Ascending aorta (tissue), 2 donors: ENCODE measurements at regions not wholly inside any gene's neighbourhood (a gene's known extent, or its start where the extent isn't known, plus 50 kb on each side); places are given as distances from the start of the nearest gene placed in this dataset.

Experiments used
- DNase-seq, 2 donors: peaks; one replicate each; pipeline ENCODE4 v3.0.0-alpha.2; 2019; ENCODE audit warnings: low spot score in 2 of 2
- H3K27ac ChIP-seq, 2 donors: fragments of 200-600 bp; sonication (generic); one replicate each; pipeline ENCODE4 v1.5.1; 2016 to 2017; ENCODE audit warnings: mild to moderate bottlenecking in 1 of 2
- H3K27me3 ChIP-seq: fragments of 200-600 bp; sonication (generic); one replicate; pipeline ENCODE4 v1.5.1; 2017
- H3K36me3 ChIP-seq, 2 donors: fragments of 200-600 bp; sonication (generic); one replicate each; pipeline ENCODE4 v1.5.1; 2016
- H3K4me1 ChIP-seq, 2 donors: fragments of 200-600 bp; sonication (generic); one replicate each; pipeline ENCODE4 v1.5.1; 2016 to 2017; ENCODE audit warnings: mild to moderate bottlenecking in 1 of 2
- H3K4me3 ChIP-seq, 2 donors: fragments of 200-600 bp; sonication (generic); one replicate each; pipeline ENCODE4 v1.5.1; 2016 to 2017; ENCODE audit warnings: mild to moderate bottlenecking in 1 of 2
- H3K9me3 ChIP-seq, 2 donors: fragments of 200-600 bp; sonication (generic); one replicate each; pipeline ENCODE4 v1.5.1; 2016
- intact Hi-C: fragments of 100-400 bp; cut with DNase I; formaldehyde crosslinking; loops from one replicate; pipeline ENCODE4 v1.15.1; 2023
- TF ChIP-seq, protein P1 (sequence below), 3 experiments: fragments of 200-600 bp in 2 of 3; fragments of 450-650 bp in 1 of 3; sonication (generic) in 2 of 3; IDR thresholded peaks; one replicate each; pipeline ENCODE4 v1.5.1; 2016 to 2019; ENCODE audit warnings: antibody characterized with exemption in 3 of 3, mild to moderate bottlenecking in 1 of 3, moderate library complexity in 1 of 3

DNA sequence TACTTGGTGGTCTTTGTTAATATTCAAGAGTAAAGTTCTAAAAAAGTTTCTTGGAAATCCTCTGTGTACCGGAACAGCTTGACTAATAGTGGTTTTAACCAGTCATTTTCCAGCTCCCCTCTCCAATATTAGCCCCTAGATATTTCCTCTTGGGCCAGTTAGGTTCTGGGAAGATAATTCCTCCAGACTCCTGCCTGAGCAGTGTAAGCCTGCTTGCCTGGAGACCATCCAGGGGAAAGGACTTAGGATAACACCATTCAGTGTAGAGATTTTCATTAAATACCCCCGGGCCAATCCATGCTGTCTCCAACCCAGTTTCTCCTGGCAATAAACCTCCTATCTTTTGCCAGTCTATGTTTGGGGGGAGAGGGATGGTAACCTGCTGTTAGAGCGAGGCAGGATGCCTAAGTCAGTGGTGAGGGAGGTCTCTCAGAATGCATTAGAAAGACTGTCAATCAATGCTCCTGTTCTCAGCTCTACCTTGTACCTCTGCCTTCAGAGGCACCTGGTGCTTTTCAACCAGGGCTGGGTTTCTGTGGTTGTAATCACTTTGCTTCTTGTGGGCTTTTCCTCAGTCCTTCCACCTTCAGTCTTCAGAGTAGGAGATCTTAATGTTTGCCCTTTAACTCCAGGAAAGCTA, 186.4 kb downstream of the RNF152 start:
- Histone ChIP-seq H3K27me3 (no peaks in the 10 kb centered on the region), H3K4me1 (peaks cover 5 to 13% of the 10 kb centered on the region in 2 donors), H3K36me3 (no peaks in the 10 kb centered on the region), H3K4me3 (no peak overlapping the region), H3K9me3 (peaks cover 0 to 3% of the 10 kb centered on the region in 2 donors), H3K27ac (no peak overlapping the region)
- no peak for DNase-seq
- TF ChIP-seq, protein P1, sequence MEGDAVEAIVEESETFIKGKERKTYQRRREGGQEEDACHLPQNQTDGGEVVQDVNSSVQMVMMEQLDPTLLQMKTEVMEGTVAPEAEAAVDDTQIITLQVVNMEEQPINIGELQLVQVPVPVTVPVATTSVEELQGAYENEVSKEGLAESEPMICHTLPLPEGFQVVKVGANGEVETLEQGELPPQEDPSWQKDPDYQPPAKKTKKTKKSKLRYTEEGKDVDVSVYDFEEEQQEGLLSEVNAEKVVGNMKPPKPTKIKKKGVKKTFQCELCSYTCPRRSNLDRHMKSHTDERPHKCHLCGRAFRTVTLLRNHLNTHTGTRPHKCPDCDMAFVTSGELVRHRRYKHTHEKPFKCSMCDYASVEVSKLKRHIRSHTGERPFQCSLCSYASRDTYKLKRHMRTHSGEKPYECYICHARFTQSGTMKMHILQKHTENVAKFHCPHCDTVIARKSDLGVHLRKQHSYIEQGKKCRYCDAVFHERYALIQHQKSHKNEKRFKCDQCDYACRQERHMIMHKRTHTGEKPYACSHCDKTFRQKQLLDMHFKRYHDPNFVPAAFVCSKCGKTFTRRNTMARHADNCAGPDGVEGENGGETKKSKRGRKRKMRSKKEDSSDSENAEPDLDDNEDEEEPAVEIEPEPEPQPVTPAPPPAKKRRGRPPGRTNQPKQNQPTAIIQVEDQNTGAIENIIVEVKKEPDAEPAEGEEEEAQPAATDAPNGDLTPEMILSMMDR (IDR thresholded peaks at IDR 0.05), result no peak
- intact Hi-C loops, result no loop called here

DNA sequence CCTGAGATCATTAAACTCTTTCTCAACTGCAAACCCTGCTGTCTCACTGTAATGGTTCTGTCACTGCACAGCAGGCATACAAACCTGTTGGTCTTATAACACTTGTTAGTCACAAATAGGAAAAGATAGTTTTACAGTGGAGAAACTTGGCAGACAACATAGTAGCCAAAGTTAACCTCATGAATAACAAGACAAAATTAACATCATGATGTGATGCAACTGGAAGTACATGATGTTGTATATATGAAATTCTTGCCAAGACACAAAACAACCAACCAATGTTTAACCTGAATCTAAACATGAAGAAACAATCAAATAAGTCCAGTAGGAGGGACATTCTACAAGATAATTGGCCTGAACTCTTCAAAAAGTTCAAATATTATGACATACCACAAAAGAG, 189.3 kb downstream of the RNF152 start:
- peak overlapping the region; percentile 67 to 83 for H3K27ac ChIP-seq
- H3K9me3 ChIP-seq, result no peaks in the 10 kb centered on the region
- intact Hi-C loops, result loop anchor here (2.0 kb wide), 1 partner anchor 29 kb away; no protein-coding TSS in a partner anchor
- H3K4me3 ChIP-seq, result no peak overlapping the region
- H3K36me3 ChIP-seq, result no peaks in the 10 kb centered on the region
- TF ChIP-seq, protein P1 (IDR thresholded peaks at IDR 0.05), result no peak
- no peaks in the 10 kb centered on the region for H3K27me3 ChIP-seq
- DNase-seq, result no peak
- peaks cover 5 to 13% of the 10 kb centered on the region in 2 donors for H3K4me1 ChIP-seq

DNA sequence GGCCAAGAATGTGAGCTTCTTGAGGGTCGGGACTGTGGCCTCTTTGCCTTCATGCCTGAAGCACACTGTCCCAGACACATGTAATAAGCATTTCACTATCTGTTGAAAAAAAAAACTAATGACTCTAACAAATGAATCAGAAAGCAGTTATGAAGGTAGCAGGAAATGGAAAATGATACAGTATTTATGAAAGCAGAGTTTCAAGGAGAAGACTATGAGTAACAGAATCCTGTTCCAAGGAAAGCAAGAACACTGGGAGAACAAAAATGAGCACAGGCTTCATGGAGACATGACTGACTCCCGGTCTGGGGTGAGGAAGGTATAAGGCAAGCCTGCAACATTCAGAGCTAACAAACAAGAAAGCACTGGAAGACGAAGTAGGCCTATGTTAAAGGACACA, 190.8 kb downstream of the RNF152 start:
- intact Hi-C loops, result loop anchor here (2.0 kb wide), 1 partner anchor 31 kb away; no protein-coding TSS in a partner anchor

DNA sequence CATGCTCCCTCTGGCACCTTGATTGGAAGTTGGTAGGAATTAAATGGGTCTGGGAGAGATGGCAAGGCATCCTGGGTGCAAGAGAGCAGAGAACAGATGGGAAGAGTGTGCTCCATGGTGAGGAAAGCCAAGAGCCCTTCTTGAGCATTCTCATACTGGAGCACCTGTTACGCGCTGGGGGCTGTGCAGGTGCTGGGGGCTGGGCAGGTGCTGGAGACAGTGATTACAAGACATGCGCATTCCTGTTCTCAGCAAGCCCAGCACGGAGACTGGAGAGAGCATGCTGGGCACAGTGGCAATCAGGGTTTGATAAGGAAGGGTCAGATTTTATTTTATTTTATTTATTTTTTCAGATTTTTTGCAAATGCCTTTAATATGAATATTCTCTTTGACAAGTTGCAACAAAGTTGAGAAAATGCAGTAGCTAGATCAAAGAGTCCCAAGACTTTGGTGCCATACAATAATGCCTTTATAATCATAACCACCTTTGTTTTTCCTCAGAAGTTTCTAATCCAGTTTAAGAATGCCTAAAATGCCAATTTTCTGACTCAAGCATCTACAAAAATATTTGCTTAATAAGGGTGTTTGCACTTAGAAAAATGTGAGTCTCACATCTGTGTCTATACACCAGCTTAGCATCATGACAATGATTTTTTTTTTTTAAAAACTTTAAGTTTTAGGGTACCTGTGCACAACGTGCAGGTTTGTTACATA, 193.3 kb downstream of the RNF152 start:
- H3K27me3 ChIP-seq, result no peaks in the 10 kb centered on the region
- H3K4me3 ChIP-seq, result no peak overlapping the region
- peaks cover 0 to 7% of the 10 kb centered on the region in 2 donors for H3K9me3 ChIP-seq
- TF ChIP-seq, protein P1 (IDR thresholded peaks at IDR 0.05), result no peak
- intact Hi-C loops, result no loop called here
- DNase-seq, result no peak
- H3K36me3 ChIP-seq, result no peaks in the 10 kb centered on the region
- H3K4me1 ChIP-seq, result peaks cover 5 to 13% of the 10 kb centered on the region in 2 donors
- no peak overlapping the region for H3K27ac ChIP-seq

More for the DNA sequence above, 190.8 kb downstream of the RNF152 start:
- TF ChIP-seq, protein P1 (IDR thresholded peaks at IDR 0.05), result no peak
- Histone ChIP-seq H3K4me3 (no peak overlapping the region), H3K27me3 (no peaks in the 10 kb centered on the region), H3K36me3 (no peaks in the 10 kb centered on the region), H3K4me1 (peaks cover 5 to 13% of the 10 kb centered on the region in 2 donors), H3K27ac (peak overlapping the region; percentile 67 to 83), H3K9me3 (no peaks in the 10 kb centered on the region)
- DNase-seq, result peak in 1 of 2 donors; percentile 72

DNA sequence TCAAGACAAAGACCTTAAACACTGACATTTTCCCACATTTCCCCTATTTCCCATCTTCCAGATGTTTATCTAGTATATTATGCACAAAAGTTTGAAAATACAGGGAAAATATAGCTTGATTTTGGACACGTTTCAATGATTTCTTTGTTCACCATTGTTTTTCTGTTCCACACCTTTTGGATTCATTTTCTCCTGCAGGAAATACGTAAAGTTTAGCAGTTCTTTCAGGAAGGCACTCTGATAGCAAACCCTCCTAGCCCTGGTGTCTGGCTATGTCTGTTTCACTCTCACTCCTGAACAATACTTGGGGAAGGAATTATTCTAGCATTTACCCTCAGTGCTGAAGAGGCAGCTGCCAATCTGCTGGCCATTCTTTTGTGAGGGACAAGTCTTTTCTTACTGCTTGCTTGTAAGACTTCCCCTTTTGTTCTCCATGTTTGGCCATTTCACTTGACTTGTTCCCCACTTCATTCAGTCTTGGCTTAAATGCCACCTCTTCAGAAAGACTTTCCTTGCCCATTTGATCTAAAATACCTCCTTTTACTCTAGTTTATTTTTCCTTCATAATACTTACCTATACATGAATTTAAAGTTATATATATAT, 195.4 kb downstream of the RNF152 start:
- Histone ChIP-seq H3K27me3 (no peaks in the 10 kb centered on the region), H3K4me1 (peaks cover 0 to 4% of the 10 kb centered on the region in 2 donors), H3K27ac (no peak overlapping the region), H3K36me3 (no peaks in the 10 kb centered on the region), H3K9me3 (peaks cover 0 to 7% of the 10 kb centered on the region in 2 donors), H3K4me3 (no peak overlapping the region)
- TF ChIP-seq, protein P1 (IDR thresholded peaks at IDR 0.05), result no peak
- intact Hi-C loops, result no loop called here
- DNase-seq, result no peak
